Erythroblast (primary cell): ENCODE measurements at regions not wholly inside any gene's neighbourhood (a gene's known extent, or its start where the extent isn't known, plus 50 kb on each side); places are given as distances from the start of the nearest gene placed in this dataset.

Experiments used
- GATA1 ChIP-seq: IDR thresholded peaks from 2 replicates; pipeline ENCODE4 v1.6.1; 2011; ENCODE audit warnings: low read depth, mild to moderate bottlenecking, control low read depth, low read length, moderate library complexity
- POLR2A ChIP-seq: IDR thresholded peaks from 2 replicates; pipeline ENCODE4 v1.6.1; 2011; ENCODE audit warnings: mild to moderate bottlenecking, low read length

GRCh38 chr6:48744948-48745347, 634.0 kb upstream of the PTCHD4 start:
- TF ChIP-seq POLR2A: no peak
- TF ChIP-seq GATA1: no peak
